ENCODE measurements at regions not wholly inside any gene's neighbourhood (a gene's known extent, or its start where the extent isn't known, plus 50 kb on each side); places are given as distances from the start of the nearest gene placed in this dataset.

GRCh38 chr1:81129776-81130175 lies 671.0 kb upstream of the ADGRL2 start:
- Histone ChIP-seq H4K20me1 (ENCODE audit: insufficient read depth, low read length) (no peaks in the 10 kb centered on the region), H3K9me3 (ENCODE audit: low read length) (no peaks in the 10 kb centered on the region), H3K27ac (ENCODE audit: low read depth, low read length, poor library complexity, severe bottlenecking) (no peak overlapping the region), H3K4me2 (ENCODE audit: low read length) (no peak overlapping the region), H3K4me1 (ENCODE audit: insufficient read depth, low read length, poor library complexity, severe bottlenecking) (no peaks in the 10 kb centered on the region), H3K79me2 (ENCODE audit: insufficient read depth, low read depth, low read length) (no peaks in the 10 kb centered on the region), H3K9me2 (ENCODE audit: insufficient read depth, low read length) (no peaks in the 10 kb centered on the region), H3K36me3 (ENCODE audit: insufficient read depth, low read length) (no peaks in the 10 kb centered on the region), H2AFZ (ENCODE audit: low read length) (no peak overlapping the region), H3K4me3 (ENCODE audit: low read depth, low read length, poor library complexity, severe bottlenecking) (no peak overlapping the region)
- ChIA-PET POLR2A (no interaction called here), CTCF (ENCODE audit: unreplicated experiment) (no interaction called here)
- no peak for DNase-seq (ENCODE audit: low spot score)
- no TSS peak for BruUV-seq (replicated peaks)
- no peak for TF ChIP-seq EZH2phosphoT487 (IDR thresholded peaks at IDR 0.05; ENCODE audit: borderline replicate concordance, low read depth, low read length)
- TF ChIP-seq, protein P1, sequence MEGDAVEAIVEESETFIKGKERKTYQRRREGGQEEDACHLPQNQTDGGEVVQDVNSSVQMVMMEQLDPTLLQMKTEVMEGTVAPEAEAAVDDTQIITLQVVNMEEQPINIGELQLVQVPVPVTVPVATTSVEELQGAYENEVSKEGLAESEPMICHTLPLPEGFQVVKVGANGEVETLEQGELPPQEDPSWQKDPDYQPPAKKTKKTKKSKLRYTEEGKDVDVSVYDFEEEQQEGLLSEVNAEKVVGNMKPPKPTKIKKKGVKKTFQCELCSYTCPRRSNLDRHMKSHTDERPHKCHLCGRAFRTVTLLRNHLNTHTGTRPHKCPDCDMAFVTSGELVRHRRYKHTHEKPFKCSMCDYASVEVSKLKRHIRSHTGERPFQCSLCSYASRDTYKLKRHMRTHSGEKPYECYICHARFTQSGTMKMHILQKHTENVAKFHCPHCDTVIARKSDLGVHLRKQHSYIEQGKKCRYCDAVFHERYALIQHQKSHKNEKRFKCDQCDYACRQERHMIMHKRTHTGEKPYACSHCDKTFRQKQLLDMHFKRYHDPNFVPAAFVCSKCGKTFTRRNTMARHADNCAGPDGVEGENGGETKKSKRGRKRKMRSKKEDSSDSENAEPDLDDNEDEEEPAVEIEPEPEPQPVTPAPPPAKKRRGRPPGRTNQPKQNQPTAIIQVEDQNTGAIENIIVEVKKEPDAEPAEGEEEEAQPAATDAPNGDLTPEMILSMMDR (conservative IDR thresholded peaks at IDR 0.05; ENCODE audit: low read length): no peak
- intact Hi-C loops (cut with micrococcal nuclease; ENCODE audit: unreplicated experiment): no loop called here

DNA sequence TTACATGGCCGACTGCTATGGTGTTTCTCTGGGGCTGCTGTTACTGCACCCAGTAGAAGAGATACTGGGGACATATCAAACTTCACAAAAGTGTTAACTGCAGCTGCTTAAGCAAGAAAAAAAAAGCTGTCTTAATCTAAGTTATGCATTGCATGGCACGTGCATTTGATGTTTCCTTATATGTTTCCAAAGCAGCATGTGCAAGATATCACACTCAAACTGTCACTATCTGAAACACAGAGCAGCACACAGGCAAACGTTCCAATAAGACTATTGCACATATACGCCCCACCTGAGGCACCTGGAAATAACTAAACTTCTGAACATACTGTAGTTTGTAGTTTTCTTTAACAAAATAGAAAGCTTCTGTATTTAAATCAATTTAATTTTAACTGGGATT lies 671.4 kb upstream of the ADGRL2 start:
- H4K20me1 ChIP-seq (ENCODE audit: insufficient read depth, low read length): no peaks in the 10 kb centered on the region
- H3K36me3 ChIP-seq (ENCODE audit: insufficient read depth, low read length): no peaks in the 10 kb centered on the region
- POLR2A ChIA-PET: no interaction called here
- intact Hi-C loops (cut with micrococcal nuclease; ENCODE audit: unreplicated experiment): no loop called here
- no peaks in the 10 kb centered on the region for H3K9me3 ChIP-seq (ENCODE audit: low read length)
- no peak overlapping the region for H3K4me3 ChIP-seq (ENCODE audit: low read depth, low read length, poor library complexity, severe bottlenecking)
- H3K4me2 ChIP-seq (ENCODE audit: low read length): no peak overlapping the region
- H3K4me1 ChIP-seq (ENCODE audit: insufficient read depth, low read length, poor library complexity, severe bottlenecking): no peaks in the 10 kb centered on the region
- no TSS peak for BruUV-seq (replicated peaks)
- no peak overlapping the region for H3K27ac ChIP-seq (ENCODE audit: low read depth, low read length, poor library complexity, severe bottlenecking)
- DNase-seq (ENCODE audit: low spot score): no peak
- CTCF ChIA-PET (ENCODE audit: unreplicated experiment): no interaction called here
- H3K9me2 ChIP-seq (ENCODE audit: insufficient read depth, low read length): no peaks in the 10 kb centered on the region
- TF ChIP-seq EZH2phosphoT487 (IDR thresholded peaks at IDR 0.05; ENCODE audit: borderline replicate concordance, low read depth, low read length): no peak
- TF ChIP-seq, protein P1 (conservative IDR thresholded peaks at IDR 0.05; ENCODE audit: low read length): no peak
- no peak overlapping the region for H2AFZ ChIP-seq (ENCODE audit: low read length)
- H3K79me2 ChIP-seq (ENCODE audit: insufficient read depth, low read depth, low read length): no peaks in the 10 kb centered on the region

DNA sequence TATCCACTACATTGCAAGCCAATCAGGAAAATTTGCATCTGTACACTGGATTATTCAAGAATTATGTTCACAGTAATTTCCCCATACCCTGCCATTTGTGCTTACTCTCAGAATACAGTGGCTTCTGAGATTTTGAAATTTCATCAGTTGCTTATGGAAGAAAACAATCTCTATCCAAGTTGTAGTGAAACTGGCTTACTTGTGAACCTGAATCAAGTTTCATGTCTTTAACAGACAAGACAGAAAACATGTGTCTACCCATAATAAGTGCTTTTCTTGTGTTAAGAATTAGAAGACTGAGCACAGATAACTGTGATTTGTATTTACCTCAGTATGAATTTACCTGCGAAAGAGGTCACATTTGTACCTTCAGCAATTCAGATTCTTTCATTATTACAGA lies 672.7 kb upstream of the ADGRL2 start:
- BruUV-seq (replicated peaks): no TSS peak
- intact Hi-C loops (cut with micrococcal nuclease; ENCODE audit: unreplicated experiment): no loop called here
- no peak overlapping the region for H3K27ac ChIP-seq (ENCODE audit: low read depth, low read length, poor library complexity, severe bottlenecking)
- ChIA-PET POLR2A (no interaction called here), CTCF (ENCODE audit: unreplicated experiment) (no interaction called here)
- H4K20me1 ChIP-seq (ENCODE audit: insufficient read depth, low read length): no peaks in the 10 kb centered on the region
- H3K4me3 ChIP-seq (ENCODE audit: low read depth, low read length, poor library complexity, severe bottlenecking): no peak overlapping the region
- no peaks in the 10 kb centered on the region for H3K79me2 ChIP-seq (ENCODE audit: insufficient read depth, low read depth, low read length)
- H3K36me3 ChIP-seq (ENCODE audit: insufficient read depth, low read length): no peaks in the 10 kb centered on the region
- TF ChIP-seq, protein P1 (conservative IDR thresholded peaks at IDR 0.05; ENCODE audit: low read length): no peak
- TF ChIP-seq EZH2phosphoT487 (IDR thresholded peaks at IDR 0.05; ENCODE audit: borderline replicate concordance, low read depth, low read length): no peak
- DNase-seq (ENCODE audit: low spot score): no peak
- H3K9me3 ChIP-seq (ENCODE audit: low read length): no peaks in the 10 kb centered on the region
- no peaks in the 10 kb centered on the region for H3K9me2 ChIP-seq (ENCODE audit: insufficient read depth, low read length)
- H3K4me2 ChIP-seq (ENCODE audit: low read length): no peak overlapping the region
- H3K4me1 ChIP-seq (ENCODE audit: insufficient read depth, low read length, poor library complexity, severe bottlenecking): no peaks in the 10 kb centered on the region
- H2AFZ ChIP-seq (ENCODE audit: low read length): no peak overlapping the region
